ENCODE measurements at regions not wholly inside any gene's neighbourhood (a gene's known extent, or its start where the extent isn't known, plus 50 kb on each side); places are given as distances from the start of the nearest gene placed in this dataset.
A peak's percentile ranks its signal among the peaks of the same experiment; 100 is the strongest.

GRCh38 chr3:8301977-8302735 is 199.5 kb upstream of the LMCD1 start:
- H3K27ac ChIP-seq, result no peak overlapping the region
- H3K4me3 ChIP-seq, result no peak overlapping the region
- no peak for DNase-seq (ENCODE audit: low spot score)
- TF ChIP-seq, protein P1, sequence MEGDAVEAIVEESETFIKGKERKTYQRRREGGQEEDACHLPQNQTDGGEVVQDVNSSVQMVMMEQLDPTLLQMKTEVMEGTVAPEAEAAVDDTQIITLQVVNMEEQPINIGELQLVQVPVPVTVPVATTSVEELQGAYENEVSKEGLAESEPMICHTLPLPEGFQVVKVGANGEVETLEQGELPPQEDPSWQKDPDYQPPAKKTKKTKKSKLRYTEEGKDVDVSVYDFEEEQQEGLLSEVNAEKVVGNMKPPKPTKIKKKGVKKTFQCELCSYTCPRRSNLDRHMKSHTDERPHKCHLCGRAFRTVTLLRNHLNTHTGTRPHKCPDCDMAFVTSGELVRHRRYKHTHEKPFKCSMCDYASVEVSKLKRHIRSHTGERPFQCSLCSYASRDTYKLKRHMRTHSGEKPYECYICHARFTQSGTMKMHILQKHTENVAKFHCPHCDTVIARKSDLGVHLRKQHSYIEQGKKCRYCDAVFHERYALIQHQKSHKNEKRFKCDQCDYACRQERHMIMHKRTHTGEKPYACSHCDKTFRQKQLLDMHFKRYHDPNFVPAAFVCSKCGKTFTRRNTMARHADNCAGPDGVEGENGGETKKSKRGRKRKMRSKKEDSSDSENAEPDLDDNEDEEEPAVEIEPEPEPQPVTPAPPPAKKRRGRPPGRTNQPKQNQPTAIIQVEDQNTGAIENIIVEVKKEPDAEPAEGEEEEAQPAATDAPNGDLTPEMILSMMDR (IDR thresholded peaks at IDR 0.05), result peak; percentile 56

DNA sequence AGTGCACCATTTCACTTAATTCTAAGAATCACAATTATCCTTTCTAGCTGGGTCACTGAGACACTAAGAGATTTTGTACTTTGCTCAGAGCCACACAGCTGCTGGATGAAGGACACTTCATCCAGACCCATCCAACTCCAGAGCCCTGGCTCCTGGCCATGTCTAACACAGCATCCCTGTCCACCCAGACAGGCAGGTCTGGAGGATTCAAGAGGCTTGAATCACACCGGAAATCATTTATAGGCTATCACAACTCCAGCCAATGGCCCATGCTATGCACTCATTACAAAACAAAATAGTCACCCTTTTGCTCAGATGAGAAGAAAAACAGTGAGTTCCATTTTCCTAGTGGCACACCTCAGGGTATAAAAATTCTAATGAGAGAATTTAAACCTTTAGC is 198.2 kb upstream of the LMCD1 start:
- Histone ChIP-seq H3K4me3 (no peak overlapping the region), H3K27ac (no peak overlapping the region)
- TF ChIP-seq, protein P1 (IDR thresholded peaks at IDR 0.05), result no peak
- DNase-seq (ENCODE audit: low spot score), result no peak

DNA sequence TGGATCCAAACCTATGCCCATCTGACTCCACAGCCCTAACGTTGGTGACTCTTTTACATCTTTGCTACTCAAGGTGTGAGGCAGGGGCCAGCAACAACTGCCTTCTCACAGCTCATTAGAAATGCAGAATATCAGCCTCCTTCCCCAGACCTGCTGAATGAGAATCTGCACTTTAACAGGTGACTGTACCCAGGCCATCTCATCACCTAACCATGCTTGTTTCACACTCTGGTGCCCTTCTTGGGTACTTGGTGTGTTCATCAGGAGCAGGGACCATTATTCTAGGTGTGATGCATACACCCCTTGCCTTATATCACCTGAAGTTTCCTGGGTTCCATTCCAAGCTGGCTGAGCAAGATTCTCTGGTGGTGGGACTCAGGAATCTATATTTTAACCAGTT is 196.3 kb upstream of the LMCD1 start:
- TF ChIP-seq, protein P1 (IDR thresholded peaks at IDR 0.05), result no peak
- Histone ChIP-seq H3K4me3 (no peak overlapping the region), H3K27ac (no peak overlapping the region)
- no peak for DNase-seq (ENCODE audit: low spot score)

DNA sequence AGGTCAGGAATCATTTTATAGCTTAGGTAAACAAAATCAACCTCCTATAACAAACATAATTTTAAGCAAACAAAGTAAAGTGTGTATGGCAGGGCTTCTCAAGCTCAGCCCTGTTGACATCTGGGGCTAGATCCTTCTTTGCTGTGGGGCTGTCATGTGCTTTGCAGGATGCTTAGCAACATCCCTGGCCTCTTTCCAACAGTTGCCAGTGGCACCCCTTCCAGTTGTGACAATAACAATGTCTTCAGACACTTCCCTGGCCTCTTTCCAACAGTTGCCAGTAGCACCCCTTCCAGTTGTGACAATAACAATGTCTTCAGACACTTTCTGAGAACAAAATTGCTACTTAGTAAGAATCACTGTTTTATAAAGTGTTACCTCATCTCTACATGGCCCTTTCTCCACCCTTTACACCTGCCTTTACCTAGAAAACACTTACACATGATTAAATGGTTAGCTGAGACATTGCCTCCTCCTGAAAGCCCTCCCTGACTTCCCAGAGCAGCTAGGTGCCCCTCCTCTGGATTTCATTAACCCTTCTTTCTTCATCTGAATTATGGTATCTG is 194.0 kb upstream of the LMCD1 start:
- Histone ChIP-seq H3K27ac (no peak overlapping the region), H3K4me3 (no peak overlapping the region)
- no peak for DNase-seq (ENCODE audit: low spot score)
- TF ChIP-seq, protein P1 (IDR thresholded peaks at IDR 0.05), result no peak

DNA sequence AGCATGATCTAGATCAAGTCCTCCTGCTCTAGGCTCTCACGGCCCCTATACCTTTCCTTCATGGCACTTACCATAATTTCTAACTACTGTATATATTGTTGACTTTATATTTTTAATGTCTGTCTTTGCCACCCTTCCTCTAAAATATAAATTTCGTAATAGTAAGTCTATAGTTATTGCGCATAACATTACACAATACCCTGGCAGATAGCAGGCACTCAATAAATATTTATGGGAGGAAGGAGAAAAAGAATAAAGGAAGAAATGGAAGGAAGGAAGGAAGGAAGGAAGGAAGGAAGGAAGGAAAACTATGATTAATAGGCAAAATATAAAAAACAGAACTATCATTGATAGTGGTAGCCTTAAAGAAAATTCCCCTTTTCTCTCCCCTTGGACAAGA is 190.3 kb upstream of the LMCD1 start:
- TF ChIP-seq, protein P1 (IDR thresholded peaks at IDR 0.05), result no peak
- Histone ChIP-seq H3K27ac (no peak overlapping the region), H3K4me3 (no peak overlapping the region)
- DNase-seq (ENCODE audit: low spot score), result no peak

GRCh38 chr3:8312685-8313084 is 188.9 kb upstream of the LMCD1 start:
- no peak overlapping the region for H3K27ac ChIP-seq
- no peak overlapping the region for H3K4me3 ChIP-seq
- DNase-seq (ENCODE audit: low spot score), result no peak
- TF ChIP-seq, protein P1 (IDR thresholded peaks at IDR 0.05), result no peak
